Astrocyte (in vitro differentiated cells and primary cell): ENCODE measurements at regions not wholly inside any gene's neighbourhood (a gene's known extent, or its start where the extent isn't known, plus 50 kb on each side); places are given as distances from the start of the nearest gene placed in this dataset.

Experiments used
- DNase-seq: peaks from one replicate; pipeline ENCODE4 v3.0.0-alpha.2; 2010; ENCODE audit warnings: low read depth
- FAIRE-seq: peaks from 2 replicates; lab custom pipeline; 2011; peaks lifted over from hg19 to GRCh38; lab: Jason Lieb, UNC
- H2AFZ ChIP-seq: 2 replicates; pipeline ENCODE4 v1.6.0; 2012; ENCODE audit warnings: low read depth, low read length, inconsistent platforms
- H3K27ac ChIP-seq: 2 replicates; pipeline ENCODE4 v1.5.1; 2011; ENCODE audit warnings: low read depth, low read length, inconsistent platforms
- H3K27me3 ChIP-seq: 2 replicates; pipeline ENCODE4 v1.6.0; 2011; ENCODE audit warnings: low read length, inconsistent platforms; ENCODE audit not compliant: insufficient read depth
- H3K36me3 ChIP-seq: 2 replicates; pipeline ENCODE4 v1.5.1; 2011; ENCODE audit warnings: low read length, inconsistent platforms; ENCODE audit not compliant: insufficient read depth
- H3K4me1 ChIP-seq: 2 replicates; pipeline ENCODE4 v1.5.1; 2011; ENCODE audit warnings: low read length, inconsistent platforms; ENCODE audit not compliant: insufficient read depth
- H3K4me2 ChIP-seq: 2 replicates; pipeline ENCODE4 v1.6.0; 2012; ENCODE audit warnings: low read length, inconsistent platforms
- H3K4me3 ChIP-seq: 2 replicates; pipeline ENCODE4 v1.5.1; 2011; ENCODE audit warnings: low read depth, mild to moderate bottlenecking, low read length, inconsistent platforms; ENCODE audit not compliant: insufficient read depth
- H3K79me2 ChIP-seq: 2 replicates; pipeline ENCODE4 v1.6.0; 2012; ENCODE audit warnings: mild to moderate bottlenecking, low read length, inconsistent platforms; ENCODE audit not compliant: insufficient read depth
- H3K9ac ChIP-seq: 2 replicates; pipeline ENCODE4 v1.6.0; 2012; ENCODE audit warnings: mild to moderate bottlenecking, low read length, inconsistent platforms
- H3K9me3 ChIP-seq: 2 replicates; pipeline ENCODE4 v1.5.1; 2012; ENCODE audit warnings: low read depth, mild to moderate bottlenecking, low read length, inconsistent platforms; ENCODE audit not compliant: insufficient read depth
- H4K20me1 ChIP-seq: 2 replicates; pipeline ENCODE4 v1.6.0; 2012; ENCODE audit warnings: low read length, inconsistent platforms; ENCODE audit not compliant: insufficient read depth
- H3K27ac Mint-ChIP-seq: one replicate; pipeline ENCODE4 v1.8.0; 2021; ENCODE audit warnings: mild to moderate bottlenecking, mixed read lengths; ENCODE audit not compliant: unreplicated experiment
- H3K27me3 Mint-ChIP-seq: one replicate; pipeline ENCODE4 v1.8.0; 2021; ENCODE audit warnings: low read depth, mixed read lengths; ENCODE audit not compliant: unreplicated experiment
- H3K36me3 Mint-ChIP-seq: one replicate; pipeline ENCODE4 v1.8.0; 2021; ENCODE audit warnings: low read depth, mixed read lengths; ENCODE audit not compliant: unreplicated experiment
- H3K4me1 Mint-ChIP-seq: one replicate; pipeline ENCODE4 v1.8.0; 2021; ENCODE audit warnings: low read depth, mixed read lengths; ENCODE audit not compliant: unreplicated experiment
- H3K4me3 Mint-ChIP-seq: one replicate; pipeline ENCODE4 v1.8.0; 2021; ENCODE audit warnings: mild to moderate bottlenecking, moderate library complexity, mixed read lengths; ENCODE audit not compliant: unreplicated experiment
- H3K9me3 Mint-ChIP-seq: one replicate; pipeline ENCODE4 v1.8.0; 2021; ENCODE audit warnings: mild to moderate bottlenecking, mixed read lengths; ENCODE audit not compliant: unreplicated experiment
- EZH2 ChIP-seq: IDR thresholded peaks from 2 replicates; pipeline ENCODE4 v1.6.1; 2012; ENCODE audit warnings: mild to moderate bottlenecking, low read length, inconsistent platforms; ENCODE audit not compliant: insufficient read depth
- TF ChIP-seq, protein P1 (sequence below): IDR thresholded peaks from 2 replicates; pipeline ENCODE4 v1.5.1; 2011; ENCODE audit warnings: low read depth, mild to moderate bottlenecking, inconsistent platforms, low read length, moderate library complexity; ENCODE audit not compliant: insufficient read depth

GRCh38 chr1:218557731-218558130, 212.6 kb downstream of the TGFB2 start:
- H3K9me3 Mint-ChIP-seq: peaks cover 4% of the 10 kb centered on the region
- Histone ChIP-seq H3K9me3 (no peaks in the 10 kb centered on the region), H3K36me3 (no peaks in the 10 kb centered on the region), H3K4me2 (no peak overlapping the region), H3K9ac (no peak overlapping the region), H4K20me1 (no peaks in the 10 kb centered on the region), H3K4me1 (peaks cover 6% of the 10 kb centered on the region), H3K27ac (no peak overlapping the region), H3K4me3 (no peak overlapping the region), H3K27me3 (no peaks in the 10 kb centered on the region), H3K79me2 (no peaks in the 10 kb centered on the region), H2AFZ (no peak overlapping the region)
- no peaks in the 10 kb centered on the region for H3K36me3 Mint-ChIP-seq
- no peaks in the 10 kb centered on the region for H3K27me3 Mint-ChIP-seq
- no peak overlapping the region for H3K4me3 Mint-ChIP-seq
- no peak for FAIRE-seq
- no peak for TF ChIP-seq EZH2
- TF ChIP-seq, protein P1, sequence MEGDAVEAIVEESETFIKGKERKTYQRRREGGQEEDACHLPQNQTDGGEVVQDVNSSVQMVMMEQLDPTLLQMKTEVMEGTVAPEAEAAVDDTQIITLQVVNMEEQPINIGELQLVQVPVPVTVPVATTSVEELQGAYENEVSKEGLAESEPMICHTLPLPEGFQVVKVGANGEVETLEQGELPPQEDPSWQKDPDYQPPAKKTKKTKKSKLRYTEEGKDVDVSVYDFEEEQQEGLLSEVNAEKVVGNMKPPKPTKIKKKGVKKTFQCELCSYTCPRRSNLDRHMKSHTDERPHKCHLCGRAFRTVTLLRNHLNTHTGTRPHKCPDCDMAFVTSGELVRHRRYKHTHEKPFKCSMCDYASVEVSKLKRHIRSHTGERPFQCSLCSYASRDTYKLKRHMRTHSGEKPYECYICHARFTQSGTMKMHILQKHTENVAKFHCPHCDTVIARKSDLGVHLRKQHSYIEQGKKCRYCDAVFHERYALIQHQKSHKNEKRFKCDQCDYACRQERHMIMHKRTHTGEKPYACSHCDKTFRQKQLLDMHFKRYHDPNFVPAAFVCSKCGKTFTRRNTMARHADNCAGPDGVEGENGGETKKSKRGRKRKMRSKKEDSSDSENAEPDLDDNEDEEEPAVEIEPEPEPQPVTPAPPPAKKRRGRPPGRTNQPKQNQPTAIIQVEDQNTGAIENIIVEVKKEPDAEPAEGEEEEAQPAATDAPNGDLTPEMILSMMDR: no peak
- DNase-seq: peak; percentile 40
- H3K27ac Mint-ChIP-seq: no peak overlapping the region
- no peaks in the 10 kb centered on the region for H3K4me1 Mint-ChIP-seq

DNA sequence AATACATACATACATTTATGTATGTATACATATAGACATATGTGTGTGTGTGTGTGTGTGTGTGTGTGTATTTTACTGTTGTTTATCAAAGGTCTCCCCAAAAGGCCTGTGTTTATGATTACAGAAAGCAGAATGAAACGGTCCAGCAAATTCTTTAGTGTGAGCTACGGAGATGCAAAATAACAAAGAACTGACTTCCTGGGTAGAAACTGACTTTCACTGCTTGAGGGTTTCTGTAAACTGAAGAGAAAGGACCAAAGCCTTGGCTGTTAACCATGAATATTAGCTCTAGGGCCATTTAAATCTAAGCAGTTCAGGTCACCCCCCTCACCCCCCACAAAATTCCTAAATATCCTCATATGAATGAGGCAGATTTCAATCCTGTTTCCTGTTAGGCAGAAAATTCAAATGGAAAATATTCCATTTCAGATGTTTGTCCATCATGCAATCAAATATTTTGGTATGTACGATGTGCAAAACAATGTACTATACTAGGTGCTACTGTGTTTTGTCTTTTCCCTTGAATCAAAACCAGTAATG, 213.2 kb downstream of the TGFB2 start:
- Mint-ChIP-seq H3K27ac (no peak overlapping the region), H3K36me3 (no peaks in the 10 kb centered on the region), H3K27me3 (no peaks in the 10 kb centered on the region), H3K4me1 (no peaks in the 10 kb centered on the region), H3K4me3 (no peak overlapping the region), H3K9me3 (peaks cover 4% of the 10 kb centered on the region)
- Histone ChIP-seq H3K4me3 (no peak overlapping the region), H3K36me3 (no peaks in the 10 kb centered on the region), H3K27me3 (no peaks in the 10 kb centered on the region), H2AFZ (no peak overlapping the region), H3K9me3 (no peaks in the 10 kb centered on the region), H3K4me2 (no peak overlapping the region), H4K20me1 (no peaks in the 10 kb centered on the region), H3K9ac (no peak overlapping the region), H3K79me2 (no peaks in the 10 kb centered on the region), H3K4me1 (peaks cover 6% of the 10 kb centered on the region), H3K27ac (no peak overlapping the region)
- DNase-seq (no peak), FAIRE-seq (no peak)
- no peak for TF ChIP-seq EZH2
- TF ChIP-seq, protein P1: no peak

DNA sequence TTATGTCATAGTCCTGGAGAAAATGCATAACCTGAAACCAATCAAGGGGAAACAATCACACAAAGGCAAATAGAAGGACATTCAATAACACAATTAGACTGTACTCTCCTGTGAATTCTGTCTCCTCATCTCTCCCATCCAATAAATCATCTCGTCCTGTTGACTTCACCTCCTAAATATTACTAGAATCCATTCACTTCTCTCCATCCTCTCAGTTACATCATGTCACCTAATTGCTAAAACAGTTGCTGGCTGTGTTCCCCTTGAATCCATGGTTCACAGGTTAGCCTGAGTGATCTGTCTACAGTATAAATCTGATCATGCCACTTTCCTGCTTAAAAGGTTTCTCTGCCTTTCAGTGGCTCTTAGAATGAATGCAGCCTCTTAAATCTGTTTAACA, 220.2 kb downstream of the TGFB2 start:
- Mint-ChIP-seq H3K9me3 (no peaks in the 10 kb centered on the region), H3K36me3 (no peaks in the 10 kb centered on the region), H3K4me3 (no peak overlapping the region), H3K27me3 (no peaks in the 10 kb centered on the region), H3K4me1 (no peaks in the 10 kb centered on the region), H3K27ac (no peak overlapping the region)
- no peak for TF ChIP-seq EZH2
- TF ChIP-seq, protein P1: no peak
- H3K4me1 ChIP-seq: no peaks in the 10 kb centered on the region
- FAIRE-seq: no peak
- H3K36me3 ChIP-seq: no peaks in the 10 kb centered on the region
- H3K27ac ChIP-seq: no peak overlapping the region
- H3K27me3 ChIP-seq: no peaks in the 10 kb centered on the region
- H3K79me2 ChIP-seq: no peaks in the 10 kb centered on the region
- H3K9ac ChIP-seq: no peak overlapping the region
- no peak overlapping the region for H3K4me3 ChIP-seq
- H4K20me1 ChIP-seq: no peaks in the 10 kb centered on the region
- H3K4me2 ChIP-seq: no peak overlapping the region
- no peak overlapping the region for H2AFZ ChIP-seq
- DNase-seq: no peak
- no peaks in the 10 kb centered on the region for H3K9me3 ChIP-seq
